ENCODE measurements at regions not wholly inside any gene's neighbourhood (a gene's known extent, or its start where the extent isn't known, plus 50 kb on each side); places are given as distances from the start of the nearest gene placed in this dataset.

GRCh38 chr5:117588611-117589010 lies 1014.0 kb upstream of the SEMA6A start:
- TF ChIP-seq CTCF (IDR thresholded peaks at IDR 0.05; ENCODE audit: poor library complexity, severe bottlenecking) (no peak), EZH2 (IDR thresholded peaks at IDR 0.05; ENCODE audit: borderline replicate concordance, insufficient read depth, low read length, poor library complexity, severe bottlenecking) (no peak), EP300 (conservative IDR thresholded peaks at IDR 0.05; ENCODE audit: poor library complexity, severe bottlenecking) (no peak), TAF1 (IDR thresholded peaks at IDR 0.05; ENCODE audit: low read depth) (no peak), REST (IDR thresholded peaks at IDR 0.05; ENCODE audit: borderline replicate concordance) (no peak), POLR2AphosphoS5 (IDR thresholded peaks at IDR 0.05) (no peak), RAD21 (conservative IDR thresholded peaks at IDR 0.05) (no peak)
